ENCODE measurements at regions not wholly inside any gene's neighbourhood (a gene's known extent, or its start where the extent isn't known, plus 50 kb on each side); places are given as distances from the start of the nearest gene placed in this dataset.

- DNase-seq: no peak
These were observed 62.0 kb downstream of the SUCNR1 start for GRCh38 chr3:151935446-151935845.

GRCh38 chr3:151940481-151940880 is 67.0 kb downstream of the SUCNR1 start:
- DNase-seq: no peak

GRCh38 chr3:151943539-151943938 is 70.1 kb downstream of the SUCNR1 start:
- no peak for DNase-seq

- no peak for DNase-seq
These were observed 70.9 kb downstream of the SUCNR1 start for GRCh38 chr3:151944356-151944755.

GRCh38 chr3:151946606-151947005 is 73.2 kb downstream of the SUCNR1 start:
- DNase-seq: no peak

GRCh38 chr3:151949706-151950105 is 76.3 kb downstream of the SUCNR1 start:
- DNase-seq: no peak

- no peak for DNase-seq
These were observed 81.9 kb downstream of the SUCNR1 start for GRCh38 chr3:151955356-151955755.

GRCh38 chr3:151960961-151961580 is 87.6 kb downstream of the SUCNR1 start:
- no peak for DNase-seq

- no peak for DNase-seq
These were observed 88.9 kb downstream of the SUCNR1 start for GRCh38 chr3:151962352-151962751.

GRCh38 chr3:151962912-151963311 is 89.5 kb downstream of the SUCNR1 start:
- DNase-seq: no peak

- no peak for DNase-seq
These were observed 91.3 kb downstream of the SUCNR1 start for GRCh38 chr3:151964743-151965142.

GRCh38 chr3:151969026-151969642 is 95.7 kb downstream of the SUCNR1 start:
- DNase-seq: no peak

GRCh38 chr3:151971814-151972579 is 98.6 kb downstream of the SUCNR1 start:
- no peak for DNase-seq

- DNase-seq: no peak
These were observed 100.6 kb downstream of the SUCNR1 start for GRCh38 chr3:151974067-151974466.

GRCh38 chr3:151976211-151977050 is 103.0 kb downstream of the SUCNR1 start:
- no peak for DNase-seq

- no peak for DNase-seq
These were observed 106.5 kb downstream of the SUCNR1 start for GRCh38 chr3:151979906-151980305.

- DNase-seq: no peak
These were observed 110.1 kb downstream of the SUCNR1 start for GRCh38 chr3:151983538-151983937.

- DNase-seq: no peak
These were observed 112.5 kb downstream of the SUCNR1 start for GRCh38 chr3:151985787-151986430.

GRCh38 chr3:151987893-151988292 is 114.5 kb downstream of the SUCNR1 start:
- no peak for DNase-seq

GRCh38 chr3:151989621-151990020 is 116.2 kb downstream of the SUCNR1 start:
- DNase-seq: no peak

- no peak for DNase-seq
These were observed 117.4 kb downstream of the SUCNR1 start for GRCh38 chr3:151990696-151991376.
